HG02938 (cell line): ENCODE measurements at regions not wholly inside any gene's neighbourhood (a gene's known extent, or its start where the extent isn't known, plus 50 kb on each side); places are given as distances from the start of the nearest gene placed in this dataset.
A peak's percentile ranks its signal among the peaks of the same experiment; 100 is the strongest.
"Not testable (repeated sequence)": the region's sequence is repeated elsewhere in the genome, so short reads cannot be mapped to it uniquely, and the experiment has no call there.

Experiments
- ATAC-seq: cut with Tn5 transposase; IDR thresholded peaks from one replicate; pipeline ENCODE4 v1.9.1; 2021; ENCODE audit warnings: mild to moderate bottlenecking, moderate library complexity; ENCODE audit not compliant: unreplicated experiment

DNA sequence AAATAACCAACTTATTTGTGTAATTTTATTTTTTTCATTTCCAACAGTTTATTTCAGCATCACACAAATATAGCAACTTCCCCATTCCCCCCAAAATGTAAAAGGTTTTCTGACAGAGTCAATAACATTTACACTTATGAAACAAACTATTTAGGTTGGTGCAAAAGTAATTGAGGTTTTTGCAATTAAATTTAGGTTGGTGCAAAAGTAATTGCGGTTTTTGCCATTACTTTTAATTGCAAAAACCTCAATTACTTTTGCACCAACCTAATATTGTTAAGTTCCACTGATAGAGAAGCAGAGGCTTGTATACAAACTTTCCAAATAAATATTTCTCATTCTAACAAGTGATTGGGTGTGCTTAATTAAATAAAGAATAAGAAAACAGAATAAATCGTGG is 270.9 kb upstream of the DUSP10 start:
- no peak for ATAC-seq

DNA sequence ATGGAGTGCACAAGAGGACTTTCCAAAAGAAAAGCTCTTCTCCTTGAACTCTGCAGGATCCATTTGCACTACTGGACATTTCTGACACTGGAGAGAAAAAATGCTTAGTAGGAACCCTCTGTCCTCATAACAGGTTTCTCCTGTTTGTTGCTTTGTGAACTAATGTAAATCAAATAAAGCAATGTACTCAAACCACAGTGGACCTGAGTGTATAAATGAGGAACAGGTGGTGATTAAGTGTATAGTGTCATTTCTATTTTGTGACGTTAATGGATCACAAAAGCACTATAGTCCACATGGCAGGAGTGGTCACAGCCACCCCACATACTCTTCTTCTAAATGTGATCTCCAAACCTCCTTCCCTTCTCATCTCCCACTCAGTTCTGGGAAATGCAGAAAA is 268.4 kb upstream of the DUSP10 start:
- ATAC-seq = no peak

DNA sequence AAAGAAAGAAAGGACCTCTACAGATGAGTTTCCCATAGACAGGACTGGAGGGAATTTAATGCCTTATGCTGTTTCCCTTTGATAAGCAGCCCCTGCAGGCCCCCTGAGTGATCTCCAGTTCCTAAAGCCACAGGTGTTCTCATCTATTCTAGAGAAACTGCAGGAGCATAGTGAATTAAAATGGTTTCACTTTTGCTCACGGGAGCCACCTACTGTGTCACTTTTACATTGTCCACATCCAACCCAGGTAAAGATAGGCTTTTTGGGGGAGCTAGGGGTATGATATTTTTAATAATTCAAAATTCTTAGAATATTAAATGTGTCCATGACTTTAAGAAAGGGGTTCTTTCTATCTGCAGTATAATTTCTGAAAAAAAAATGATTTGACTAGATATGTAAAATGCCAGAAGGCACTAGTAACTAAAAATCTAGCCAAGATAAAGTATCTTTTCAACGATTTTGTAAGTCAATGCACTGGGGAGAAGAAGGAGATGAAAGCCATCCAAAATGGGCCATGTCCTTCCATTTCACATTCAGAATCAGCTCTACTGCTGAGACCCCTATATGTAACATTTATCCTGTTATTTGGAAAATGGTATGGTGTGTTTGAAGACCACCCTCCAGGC is 267.3 kb upstream of the DUSP10 start:
- ATAC-seq = no peak

DNA sequence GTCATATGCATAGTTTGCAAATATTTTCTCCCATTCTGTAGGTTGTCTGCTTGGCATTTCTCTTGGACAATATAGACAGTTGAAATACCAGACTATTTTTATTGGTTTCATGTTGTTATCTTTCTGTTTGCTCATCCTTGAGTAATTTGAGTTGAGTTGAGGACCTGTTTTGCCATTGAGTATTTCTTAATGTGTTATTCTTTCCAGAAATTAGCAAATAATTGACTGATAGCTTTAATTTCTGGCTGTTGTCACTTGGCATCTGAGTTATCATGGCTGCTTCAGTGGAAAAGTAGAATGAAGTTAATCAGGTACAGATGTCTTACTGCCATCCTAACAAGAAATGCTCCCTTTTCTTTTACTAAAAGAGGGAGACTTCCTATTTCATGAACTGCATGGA is 264.8 kb upstream of the DUSP10 start:
- ATAC-seq = no peak

DNA sequence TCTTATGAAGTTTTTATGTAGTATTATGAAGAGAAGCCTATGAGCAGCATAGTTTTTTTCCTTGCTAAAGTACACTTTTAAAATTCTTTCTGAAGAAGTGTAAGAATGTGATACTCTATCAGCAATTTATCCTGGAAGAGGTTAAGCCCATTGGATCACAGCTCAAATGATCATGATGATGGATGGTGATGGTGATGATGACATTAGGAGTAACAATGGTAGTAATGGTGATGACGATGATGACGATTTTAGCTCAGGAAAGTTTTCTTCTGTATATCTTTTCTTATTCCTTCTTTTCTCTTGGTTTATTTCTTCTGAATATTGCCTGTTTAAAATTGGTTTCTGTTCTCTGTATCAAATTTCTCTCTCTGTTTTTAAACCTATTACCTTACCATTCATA is 262.9 kb upstream of the DUSP10 start:
- no peak for ATAC-seq

DNA sequence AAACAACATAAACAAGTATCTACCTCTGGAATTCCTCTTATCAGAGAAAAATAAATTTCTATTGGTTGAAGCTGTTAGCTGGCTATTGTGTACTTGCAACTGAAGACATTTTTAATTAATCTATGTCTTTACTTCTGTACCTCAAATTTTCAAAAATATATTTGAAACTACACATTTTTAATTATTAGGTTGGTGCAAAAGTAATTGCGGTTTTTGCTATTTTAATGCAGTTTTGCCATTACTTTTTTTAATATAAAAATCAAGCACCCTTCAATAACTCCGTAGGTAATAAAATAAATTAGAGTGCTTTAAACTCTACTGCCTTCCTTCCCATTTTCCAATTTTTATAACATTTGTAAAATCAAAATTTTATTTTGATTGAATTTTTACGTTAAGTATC is 262.1 kb upstream of the DUSP10 start:
- no peak for ATAC-seq

DNA sequence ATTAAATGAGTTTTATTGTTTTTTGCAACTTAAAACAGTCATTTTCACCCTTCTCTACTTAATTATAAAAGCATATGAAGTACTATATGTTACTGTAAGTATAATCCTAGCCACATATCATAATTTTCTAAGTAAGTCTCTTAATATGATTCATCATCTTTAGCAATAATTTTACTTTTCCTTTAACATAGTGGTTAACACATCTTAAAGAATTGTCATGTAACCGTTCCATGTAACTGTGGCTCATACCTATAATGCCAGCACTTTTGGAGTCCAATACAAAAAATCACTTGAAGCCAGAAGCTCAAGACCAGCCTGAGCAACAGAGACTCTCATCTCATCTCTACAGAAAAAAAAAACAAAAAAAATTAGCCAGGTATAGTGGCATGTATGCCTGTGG is 260.6 kb upstream of the DUSP10 start:
- ATAC-seq = no peak

DNA sequence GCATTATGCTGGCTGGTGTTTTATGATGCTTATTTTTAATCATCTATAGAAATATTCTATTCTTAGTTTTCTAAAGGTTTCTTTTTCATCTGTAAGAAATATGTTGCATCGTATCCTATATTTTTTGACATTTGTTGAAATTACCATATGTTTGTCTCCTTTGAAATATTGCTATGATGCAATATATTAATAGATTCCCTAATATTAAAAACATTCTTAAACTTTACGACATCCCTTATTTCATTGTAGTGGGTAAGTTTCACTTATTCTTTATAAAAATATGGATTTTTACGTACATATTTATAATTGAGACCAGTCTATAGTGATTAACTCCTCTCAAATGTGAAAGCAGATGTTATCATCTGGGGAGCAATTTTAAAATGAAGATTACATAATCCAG is 258.2 kb upstream of the DUSP10 start:
- no peak for ATAC-seq

DNA sequence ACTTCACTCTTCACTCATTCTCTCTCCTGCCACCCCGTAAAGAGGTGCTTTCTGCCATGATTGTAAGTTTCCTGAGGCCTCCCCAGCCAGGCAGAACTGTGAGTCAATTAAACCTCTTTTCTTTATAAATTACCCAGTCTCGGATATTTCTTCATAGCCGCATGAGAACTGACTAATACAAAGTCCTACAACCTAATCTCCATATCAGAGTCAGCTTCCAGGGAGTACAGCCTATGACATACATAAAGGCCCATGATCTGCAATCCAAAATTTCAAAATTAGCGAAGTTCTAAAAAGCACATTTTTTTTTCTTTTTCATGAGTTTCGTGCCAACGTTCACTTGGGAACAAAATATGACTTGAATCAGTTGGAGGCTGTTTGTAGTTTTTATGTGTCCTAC is 256.9 kb upstream of the DUSP10 start:
- no peak for ATAC-seq

DNA sequence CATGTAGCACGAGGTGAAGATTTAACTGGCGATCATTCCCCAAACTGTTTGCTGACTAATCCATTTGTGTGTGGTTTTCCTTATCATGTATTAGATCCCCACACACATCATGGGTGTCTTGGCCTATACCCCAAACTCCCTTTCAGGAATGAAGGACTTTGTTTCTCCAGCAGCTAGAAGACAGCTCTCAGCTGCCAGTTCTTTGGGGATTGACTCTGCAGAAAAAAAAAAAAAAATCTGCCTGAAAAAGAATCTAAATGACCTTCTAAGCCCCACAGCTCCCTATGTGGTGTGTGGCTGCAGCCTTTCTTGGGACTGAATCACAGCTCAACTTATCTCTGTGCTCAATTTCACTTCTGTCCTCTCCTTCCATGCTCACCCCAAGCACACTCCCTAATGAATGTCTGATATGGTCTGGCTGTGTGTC is 256.3 kb upstream of the DUSP10 start:
- no peak for ATAC-seq

DNA sequence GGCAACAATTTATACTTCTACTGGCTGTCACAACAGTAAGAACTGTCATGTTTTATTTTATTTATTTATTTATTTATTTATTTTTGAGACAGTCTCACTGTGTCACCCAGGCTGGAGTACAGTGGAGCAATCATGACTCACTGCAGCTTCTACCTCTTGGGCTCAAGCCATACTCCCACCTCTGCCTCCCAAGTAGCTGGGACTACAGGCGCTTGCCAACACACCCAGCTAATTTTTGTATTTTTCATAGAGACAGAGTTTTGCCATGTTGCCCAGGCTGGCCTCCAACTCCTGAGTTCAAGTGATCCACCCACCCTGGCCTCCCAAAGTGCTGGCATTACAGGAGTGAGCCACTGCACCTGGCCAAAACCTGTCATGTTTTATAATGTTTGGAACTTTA is 255.1 kb upstream of the DUSP10 start:
- not testable (repeated sequence) for ATAC-seq

DNA sequence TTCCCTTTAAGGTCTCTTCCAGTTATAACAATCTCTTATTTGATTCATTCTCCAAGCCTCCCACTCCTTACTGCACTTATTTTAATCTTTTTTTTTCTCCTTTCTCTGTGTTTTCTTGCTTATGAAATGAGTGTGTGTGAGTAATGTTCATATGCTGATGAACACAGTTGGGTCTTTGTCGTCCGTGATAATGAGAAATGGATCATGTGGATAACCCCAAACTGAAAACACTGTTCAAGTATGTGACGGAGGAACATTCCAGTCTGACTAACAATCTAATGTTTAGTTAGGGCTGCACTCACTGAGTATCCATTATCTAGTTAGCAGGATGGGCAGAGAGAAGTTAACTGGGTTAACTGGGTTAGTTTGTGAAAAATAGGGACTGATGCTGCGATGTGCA is 253.1 kb upstream of the DUSP10 start:
- ATAC-seq = no peak

DNA sequence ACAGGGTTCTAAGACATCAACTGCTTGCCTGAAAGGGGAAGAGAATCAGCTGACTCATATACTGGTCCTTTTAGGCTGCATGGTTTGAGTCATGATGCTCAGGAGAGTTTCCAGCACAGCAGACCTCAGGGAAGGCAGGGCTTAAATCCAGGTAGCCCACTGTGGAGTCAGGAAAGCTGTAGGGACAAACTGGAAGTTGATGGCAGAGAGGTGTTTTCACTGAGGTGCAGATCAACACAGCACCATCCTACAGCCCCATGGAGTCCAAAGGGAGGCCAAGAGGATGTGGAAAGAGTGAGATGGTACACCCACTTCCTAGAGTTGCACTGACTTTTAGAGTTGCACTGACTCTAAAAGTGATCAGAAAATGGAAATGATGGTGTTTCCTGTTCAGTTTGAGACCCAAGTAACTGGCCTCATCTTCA is 252.4 kb upstream of the DUSP10 start:
- peak; percentile 64 for ATAC-seq

DNA sequence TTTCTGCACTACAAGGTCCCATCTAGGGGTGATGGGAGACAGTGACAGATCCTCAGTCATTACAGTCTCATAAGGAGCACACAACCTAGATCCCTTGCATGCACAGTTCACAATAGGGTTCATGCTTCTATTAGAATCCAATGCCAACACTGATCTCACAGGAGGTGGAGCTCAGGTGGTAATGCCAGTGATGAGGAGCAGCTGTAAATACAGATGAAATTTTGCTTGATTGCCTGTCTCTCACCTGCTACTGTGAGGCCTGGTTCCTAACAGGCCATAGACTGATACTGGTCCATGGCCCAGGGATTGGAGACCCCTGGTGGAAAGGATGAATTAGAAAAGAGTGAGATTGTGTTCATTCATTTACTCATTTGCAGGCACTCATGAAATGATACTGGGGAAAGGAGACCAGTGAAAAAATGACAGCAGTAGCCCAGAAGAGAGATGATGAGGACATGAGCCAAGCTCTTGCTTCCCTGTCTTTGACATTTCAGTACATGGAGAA is 251.6 kb upstream of the DUSP10 start:
- no peak for ATAC-seq

DNA sequence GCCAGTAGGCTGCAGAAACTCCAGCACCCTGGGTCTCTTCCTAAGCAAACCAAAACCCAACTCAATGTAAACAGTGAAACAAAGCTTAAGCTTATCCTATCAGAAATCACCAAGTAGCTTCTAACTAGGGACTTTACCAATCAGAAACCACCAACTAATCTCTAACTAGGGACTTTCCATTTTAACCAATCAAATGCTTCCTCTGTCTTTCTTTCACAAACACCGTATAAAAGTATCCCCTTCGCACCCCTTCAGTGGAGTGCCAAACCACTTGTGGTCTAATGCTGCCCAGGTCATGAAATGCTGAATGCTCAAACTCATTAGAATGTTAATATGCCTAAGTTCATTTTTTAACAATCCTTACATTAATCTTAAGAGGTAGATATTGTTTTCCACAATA is 250.5 kb upstream of the DUSP10 start:
- no peak for ATAC-seq

DNA sequence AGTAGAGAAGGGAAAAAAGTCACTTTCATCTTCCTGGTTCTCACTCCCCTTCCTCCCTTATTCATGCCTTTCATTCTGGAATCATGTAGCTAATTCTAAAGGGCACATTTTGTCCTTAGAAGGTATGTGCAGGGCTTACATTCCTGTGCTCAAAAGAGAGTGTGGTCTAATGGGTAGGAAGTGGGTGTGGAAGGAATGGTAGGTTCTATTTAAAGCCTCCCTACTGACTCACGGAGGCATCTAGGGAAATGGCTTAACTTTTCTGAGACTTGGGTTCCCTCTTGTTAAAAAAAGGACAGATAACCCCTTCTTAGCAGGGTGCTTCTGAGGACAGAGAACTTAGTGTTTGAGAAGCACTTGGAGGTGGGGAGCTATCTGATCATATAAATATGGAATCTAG is 249.3 kb upstream of the DUSP10 start:
- no peak for ATAC-seq

DNA sequence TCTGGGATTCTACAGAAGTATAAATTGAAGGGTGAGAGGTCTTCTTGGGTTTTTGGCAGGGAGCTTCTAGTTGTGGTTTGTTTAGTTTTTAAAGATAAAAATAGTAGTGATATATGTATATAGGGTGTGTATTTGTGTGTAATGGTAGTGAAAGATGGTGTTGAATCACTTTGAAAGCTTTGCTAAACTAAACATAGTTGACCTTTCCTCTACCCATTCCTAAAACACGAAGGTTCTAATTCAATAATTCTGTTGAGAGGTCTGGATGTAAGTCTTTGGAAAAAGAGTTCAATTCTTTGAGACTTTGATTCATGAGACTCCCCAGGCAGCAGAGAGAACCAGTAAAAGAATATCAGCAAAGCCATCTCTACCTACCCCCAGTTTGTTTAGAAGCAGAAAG is 247.9 kb upstream of the DUSP10 start:
- ATAC-seq = no peak

DNA sequence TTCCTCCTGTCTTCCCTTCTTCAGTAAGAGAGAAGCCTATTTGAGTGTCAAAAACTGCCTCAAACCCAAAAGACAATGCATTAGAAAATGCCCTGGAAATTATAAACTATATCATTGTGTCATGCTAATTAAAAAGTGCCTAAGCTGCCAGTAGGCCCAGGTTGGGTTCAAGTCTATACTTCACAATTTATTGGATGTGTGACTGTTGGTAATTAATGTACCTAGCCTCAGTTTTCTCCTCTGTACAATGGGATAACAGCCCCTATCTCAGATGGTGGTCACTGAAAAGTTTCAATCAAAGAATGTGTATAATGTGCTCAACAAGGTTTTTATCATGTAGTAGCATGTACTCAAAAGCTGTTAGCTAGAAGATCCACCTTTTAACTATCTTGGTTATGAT is 246.9 kb upstream of the DUSP10 start:
- ATAC-seq = no peak

DNA sequence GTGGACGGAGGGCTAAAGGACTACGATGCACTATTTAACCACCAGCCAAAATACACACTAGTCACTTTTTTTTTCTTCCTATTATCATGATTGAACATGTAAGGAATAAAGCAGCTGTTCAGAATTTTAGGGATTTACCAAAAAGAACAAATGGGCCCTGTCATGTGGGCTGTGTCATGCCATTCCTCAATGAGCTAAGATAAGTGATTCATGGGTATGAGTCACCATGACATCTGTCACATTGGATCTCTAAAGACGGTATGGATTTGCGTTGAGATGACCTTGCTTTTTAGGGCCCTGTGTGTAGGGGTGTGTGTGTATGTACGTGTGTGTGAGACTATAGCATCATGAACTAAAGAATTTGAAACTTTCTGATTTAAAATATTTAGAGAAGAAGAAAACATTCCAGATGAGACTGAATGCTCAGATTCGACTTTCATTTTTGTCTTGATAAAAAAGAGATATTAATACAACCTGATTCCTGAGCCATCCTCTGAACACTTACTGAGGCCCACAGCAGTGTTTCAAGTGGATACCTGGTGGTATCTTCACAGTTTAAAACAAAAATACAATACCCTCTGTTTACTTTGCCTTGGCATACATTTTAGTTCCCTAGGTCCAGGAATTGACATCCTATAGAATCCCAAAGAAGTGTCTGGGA is 246.1 kb upstream of the DUSP10 start:
- no peak for ATAC-seq

DNA sequence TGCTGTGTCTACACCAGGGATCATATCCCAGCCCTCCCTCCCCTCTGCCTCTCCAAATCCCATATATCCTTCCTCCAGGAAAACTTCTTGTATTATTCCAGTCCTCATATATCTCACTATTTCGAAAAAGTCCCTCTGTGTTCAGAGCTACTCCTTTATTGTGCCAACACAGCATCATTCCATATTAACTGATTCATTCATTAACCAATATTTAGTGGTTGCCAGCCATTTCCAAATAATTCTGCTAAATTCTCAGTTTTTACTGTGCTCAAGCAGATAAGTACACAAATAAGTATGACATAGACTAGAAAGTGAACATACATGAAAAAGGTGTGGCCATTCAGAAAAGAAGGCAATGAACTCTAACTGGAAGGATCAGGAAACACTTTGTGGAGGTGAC is 241.6 kb upstream of the DUSP10 start:
- no peak for ATAC-seq

DNA sequence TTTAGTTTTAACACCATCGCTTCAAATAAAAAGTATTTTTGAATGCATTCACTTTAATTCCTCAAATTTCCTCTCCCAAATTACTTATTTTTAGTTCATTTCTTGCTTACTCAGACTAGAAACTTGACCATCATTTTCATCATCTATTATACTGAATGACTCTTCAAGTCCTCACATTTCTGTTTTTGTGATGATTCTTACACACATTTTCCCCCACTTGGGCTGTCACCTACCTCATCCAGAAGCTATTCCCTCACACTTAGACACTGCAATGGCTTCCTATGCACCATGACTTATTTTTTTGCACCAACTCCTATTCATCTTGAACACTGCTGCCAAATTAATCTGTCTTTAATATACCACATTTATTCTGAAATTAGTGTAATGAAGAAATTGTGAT is 239.6 kb upstream of the DUSP10 start:
- ATAC-seq = no peak

DNA sequence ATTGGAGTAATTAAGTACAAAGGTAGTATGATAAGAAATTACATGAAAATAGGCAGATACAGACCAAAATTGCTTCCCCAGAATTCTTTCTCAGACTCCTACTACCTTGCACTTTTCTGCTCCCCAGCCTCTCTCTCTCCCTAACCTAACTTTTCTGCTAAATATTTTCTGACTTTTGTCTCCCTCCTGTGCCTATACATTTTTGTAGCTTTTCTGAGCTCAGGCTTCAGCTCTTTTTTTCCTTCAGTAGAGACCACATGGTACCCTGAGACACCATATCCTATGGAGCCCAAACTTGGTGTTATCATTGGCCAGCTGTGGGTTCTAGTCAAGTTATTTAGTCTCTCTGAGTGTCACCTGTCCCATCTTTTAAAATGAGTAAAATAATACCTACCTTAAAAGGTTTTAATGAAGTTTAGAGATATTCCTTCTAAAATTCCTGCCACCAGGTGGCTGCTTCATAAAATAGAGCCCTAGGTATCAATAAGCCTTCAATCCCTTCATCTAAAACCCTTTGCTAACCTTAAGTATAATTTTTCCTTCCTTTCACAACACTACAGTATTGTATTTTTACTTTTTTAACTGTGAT is 237.6 kb upstream of the DUSP10 start:
- ATAC-seq = no peak
